ENCODE measurements at regions not wholly inside any gene's neighbourhood (a gene's known extent, or its start where the extent isn't known, plus 50 kb on each side); places are given as distances from the start of the nearest gene placed in this dataset.

DNA sequence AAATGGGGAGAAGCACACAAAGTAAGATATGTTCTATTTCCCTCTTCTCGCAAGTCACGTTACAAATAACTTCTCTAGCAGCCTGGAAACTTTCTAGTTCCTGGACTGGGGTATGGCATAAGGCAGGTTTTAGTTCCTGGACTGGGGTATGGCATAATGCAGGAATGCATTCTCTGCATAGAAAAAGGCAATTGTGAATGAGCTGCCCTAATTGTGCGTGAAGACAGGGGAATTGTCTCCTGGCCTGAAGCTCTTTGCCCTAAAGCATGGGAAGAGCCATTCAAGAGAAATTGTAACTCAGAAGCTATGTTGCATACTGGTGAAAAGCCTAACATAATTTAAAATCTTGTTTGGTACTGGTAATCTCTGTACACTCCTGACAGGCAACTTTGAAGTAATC lies 54.3 kb upstream of the CBLB start:
- DNase-seq (ENCODE audit: low read depth in 1 of 2, low spot score in 1 of 2), result no peak

- DNase-seq (ENCODE audit: low read depth in 1 of 2, low spot score in 1 of 2), result no peak
Observed at GRCh38 chr3:105927741-105928140, 58.9 kb upstream of the CBLB start.

- DNase-seq (ENCODE audit: low read depth in 1 of 2, low spot score in 1 of 2), result no peak
Observed at GRCh38 chr3:105930733-105931132, 61.9 kb upstream of the CBLB start.

GRCh38 chr3:105931500-105931899 lies 62.7 kb upstream of the CBLB start:
- no peak for DNase-seq (ENCODE audit: low read depth in 1 of 2, low spot score in 1 of 2)

DNA sequence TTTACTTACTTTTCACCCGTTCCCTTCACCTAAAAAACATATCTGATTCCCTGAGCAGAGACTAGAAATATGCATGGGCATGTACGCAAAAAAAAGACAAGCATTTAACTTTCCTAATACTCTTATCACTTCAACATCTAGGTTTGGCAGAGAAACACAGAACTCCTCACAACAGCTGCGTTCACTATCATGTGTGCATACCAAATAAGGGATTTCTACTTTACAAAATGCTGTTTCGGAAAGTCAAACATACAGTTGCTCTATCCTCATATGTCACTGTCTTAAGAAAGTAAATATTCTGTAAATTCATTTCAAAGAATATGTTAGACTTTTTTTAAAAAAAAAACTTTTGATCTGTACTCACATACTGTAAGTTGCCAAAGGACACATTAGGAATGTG lies 65.1 kb upstream of the CBLB start:
- DNase-seq (ENCODE audit: low read depth in 1 of 2, low spot score in 1 of 2), result no peak

GRCh38 chr3:105938101-105938500 lies 69.3 kb upstream of the CBLB start:
- DNase-seq (ENCODE audit: low read depth in 1 of 2, low spot score in 1 of 2), result no peak

DNA sequence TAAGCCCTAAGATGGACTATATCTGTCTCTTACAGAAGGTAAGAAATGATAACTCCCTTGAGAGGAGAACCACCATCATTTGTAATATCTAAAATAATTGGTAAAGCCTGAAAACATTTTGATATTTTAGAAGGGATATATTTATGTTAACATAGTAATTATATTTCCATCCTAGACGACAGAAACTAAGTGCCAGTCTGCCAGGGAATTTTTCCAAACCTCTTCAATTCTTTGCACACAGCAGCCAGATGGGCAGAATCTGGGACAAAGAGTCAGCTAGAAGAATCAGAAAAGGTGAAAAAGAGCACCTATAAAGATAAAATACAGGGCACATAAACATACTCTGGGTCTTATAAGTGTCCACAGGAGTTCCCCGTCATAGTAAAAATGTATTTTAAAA lies 70.0 kb upstream of the CBLB start:
- no peak for DNase-seq (ENCODE audit: low read depth in 1 of 2, low spot score in 1 of 2)

- DNase-seq (ENCODE audit: low read depth in 1 of 2, low spot score in 1 of 2), result no peak
Observed at GRCh38 chr3:105944276-105944675, 75.5 kb upstream of the CBLB start.

DNA sequence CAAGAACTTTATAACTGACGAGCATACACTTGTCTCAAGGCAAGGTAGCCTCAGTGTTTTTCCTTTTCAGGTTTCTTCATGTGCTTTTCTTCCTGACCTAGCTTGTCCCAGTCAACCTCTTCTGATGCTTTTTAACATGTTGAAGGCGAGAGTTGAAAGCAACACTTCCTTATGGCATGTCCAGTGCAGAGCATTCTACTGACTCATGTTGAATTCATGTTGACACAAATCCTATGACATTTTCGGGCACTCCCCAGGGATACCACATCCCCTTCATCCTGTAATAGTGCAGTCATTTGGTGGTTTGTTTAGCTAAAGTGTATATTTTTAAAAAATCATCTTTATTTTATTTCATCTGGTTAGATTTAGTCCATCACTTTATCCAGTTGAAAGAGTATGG lies 75.9 kb upstream of the CBLB start:
- no peak for DNase-seq (ENCODE audit: low read depth in 1 of 2, low spot score in 1 of 2)

DNA sequence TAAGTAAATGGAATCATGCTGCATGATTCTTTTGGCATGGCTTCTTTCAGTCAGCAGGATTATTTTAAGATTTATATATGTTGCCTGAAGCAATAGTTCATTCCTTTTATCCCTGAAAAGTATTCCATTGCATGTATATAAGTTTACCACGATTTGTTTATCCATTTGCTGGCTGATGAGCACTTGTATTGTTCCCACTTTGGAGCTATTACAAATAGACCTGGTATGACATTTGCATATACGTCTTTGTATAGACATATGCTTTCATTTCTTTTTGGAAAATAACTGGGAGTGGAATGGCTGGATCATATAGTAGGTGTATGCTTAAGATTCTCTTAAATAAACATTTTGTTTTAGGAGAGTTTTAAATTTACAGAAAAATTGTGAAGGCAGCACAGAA lies 79.3 kb upstream of the CBLB start:
- DNase-seq (ENCODE audit: low read depth in 1 of 2, low spot score in 1 of 2), result no peak

- no peak for DNase-seq (ENCODE audit: low read depth in 1 of 2, low spot score in 1 of 2)
Observed at GRCh38 chr3:105950881-105951600, 82.2 kb upstream of the CBLB start.

- DNase-seq (ENCODE audit: low read depth in 1 of 2, low spot score in 1 of 2), result no peak
Observed at GRCh38 chr3:105953831-105954230, 85.0 kb upstream of the CBLB start.

DNA sequence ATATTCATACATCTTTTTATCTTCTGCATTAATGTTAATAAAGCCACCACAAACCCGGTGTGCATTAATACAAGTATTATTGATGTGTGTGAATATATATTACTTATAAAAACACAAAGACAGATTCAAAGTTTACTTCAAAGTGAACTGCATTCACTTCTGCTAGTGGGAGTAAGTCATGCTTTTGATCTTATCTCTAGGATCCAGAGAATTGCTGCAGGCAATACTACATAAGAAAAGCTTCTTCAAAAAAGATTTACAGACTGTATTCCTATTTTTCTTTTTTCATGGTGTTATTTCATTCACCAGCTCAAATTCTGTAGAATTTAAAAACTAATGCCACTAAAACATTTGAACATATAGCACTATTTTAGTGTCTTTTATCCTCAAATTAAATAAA lies 87.5 kb upstream of the CBLB start:
- DNase-seq (ENCODE audit: low read depth in 1 of 2, low spot score in 1 of 2), result no peak

DNA sequence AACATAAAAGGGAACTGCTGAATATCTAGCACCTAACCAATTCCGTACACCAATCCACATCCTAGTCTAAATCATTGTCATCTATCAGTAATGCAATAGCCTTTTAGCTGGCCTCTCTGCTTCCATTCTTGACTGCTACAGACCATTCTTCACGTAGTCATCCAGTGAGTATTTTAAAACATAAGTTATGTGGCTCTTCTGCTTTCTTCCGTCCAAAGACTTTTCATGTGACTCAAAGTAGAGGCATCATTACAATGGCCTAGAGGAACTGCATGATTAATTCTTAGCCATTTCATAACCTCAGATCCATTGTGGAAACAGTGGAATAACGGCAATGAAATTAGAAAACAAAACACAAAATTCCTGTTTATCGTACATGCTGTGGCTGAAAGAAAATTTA lies 88.9 kb upstream of the CBLB start:
- DNase-seq (ENCODE audit: low read depth in 1 of 2, low spot score in 1 of 2), result no peak

DNA sequence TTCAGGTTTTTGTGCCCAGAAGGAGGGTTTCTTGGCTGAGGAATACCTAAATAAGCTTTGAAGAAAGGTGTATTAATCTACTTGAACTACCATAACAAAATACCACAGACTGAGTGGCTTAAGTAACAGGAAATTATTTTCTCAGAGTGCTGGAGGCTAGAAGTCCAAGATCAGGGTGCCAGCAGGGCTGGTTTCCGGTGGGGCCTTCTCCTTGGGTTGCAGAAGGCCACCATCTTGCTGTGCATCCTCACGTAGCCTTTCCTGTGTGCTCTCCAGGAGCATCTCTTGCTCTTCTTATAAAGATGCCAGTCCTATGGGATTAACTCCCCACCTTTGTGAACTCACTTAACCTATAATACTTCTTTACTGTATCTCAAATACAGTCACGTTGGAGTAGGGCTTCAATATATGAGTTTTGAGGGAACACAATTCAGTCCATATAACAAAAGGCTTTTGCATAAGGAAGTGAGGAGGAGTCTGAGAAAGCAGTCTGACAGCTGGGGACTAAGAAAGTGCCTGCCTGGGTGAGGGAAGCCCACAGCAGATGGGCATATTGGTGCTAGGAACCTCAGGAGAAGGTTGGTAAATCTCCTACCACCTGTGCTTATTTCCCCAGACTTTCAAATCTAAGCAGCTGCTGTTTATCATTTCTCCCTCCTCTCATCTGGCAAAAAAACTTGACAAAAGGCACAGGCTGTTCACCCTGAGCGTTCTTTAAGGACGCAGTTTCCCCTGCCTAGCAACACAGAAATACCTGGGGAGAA lies 89.6 kb upstream of the CBLB start:
- no peak for DNase-seq (ENCODE audit: low read depth in 1 of 2, low spot score in 1 of 2)

DNA sequence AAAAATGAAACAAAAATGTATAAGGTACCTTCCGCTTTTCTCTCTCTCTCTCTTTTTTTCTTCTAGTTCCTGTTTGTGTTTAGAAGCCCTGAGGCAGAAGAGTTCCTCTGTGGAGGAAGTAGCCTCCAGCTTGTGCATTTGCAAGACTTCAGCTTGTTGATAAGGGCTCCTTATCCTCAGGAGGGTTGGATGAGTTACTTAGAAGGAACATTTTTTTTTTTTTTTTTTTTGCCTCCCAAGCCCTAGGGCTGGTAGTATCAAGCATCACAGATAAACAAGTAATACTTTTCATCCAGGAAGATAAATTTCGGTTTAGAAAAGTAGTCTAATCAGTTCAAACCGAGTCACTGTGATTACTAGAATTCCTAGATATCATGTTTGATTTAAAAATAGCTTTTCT lies 91.0 kb upstream of the CBLB start:
- no peak for DNase-seq (ENCODE audit: low read depth in 1 of 2, low spot score in 1 of 2)

- DNase-seq (ENCODE audit: low read depth in 1 of 2, low spot score in 1 of 2), result no peak
Observed at GRCh38 chr3:105960381-105960780, 91.6 kb upstream of the CBLB start.

GRCh38 chr3:105963161-105963560 lies 94.3 kb upstream of the CBLB start:
- no peak for DNase-seq (ENCODE audit: low read depth in 1 of 2, low spot score in 1 of 2)

DNA sequence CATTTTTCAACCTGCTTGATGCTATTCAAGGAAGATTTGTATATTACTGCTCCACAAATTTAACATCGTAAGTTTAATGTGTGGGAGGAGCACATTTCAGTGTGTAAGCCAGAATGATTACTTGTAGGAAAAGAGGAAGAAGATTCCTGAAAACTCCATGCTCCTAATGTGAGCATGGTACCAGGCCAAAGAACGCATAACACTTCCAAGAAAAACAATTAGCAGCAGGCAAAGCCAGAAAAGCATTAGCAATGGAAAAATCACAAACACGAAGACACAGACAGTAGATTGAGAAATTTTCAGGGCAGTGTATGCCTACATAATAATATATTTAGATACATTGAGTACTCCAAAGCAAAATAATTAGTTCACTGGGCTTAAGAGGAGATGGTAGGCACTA lies 96.6 kb upstream of the CBLB start:
- no peak for DNase-seq (ENCODE audit: low read depth in 1 of 2, low spot score in 1 of 2)

DNA sequence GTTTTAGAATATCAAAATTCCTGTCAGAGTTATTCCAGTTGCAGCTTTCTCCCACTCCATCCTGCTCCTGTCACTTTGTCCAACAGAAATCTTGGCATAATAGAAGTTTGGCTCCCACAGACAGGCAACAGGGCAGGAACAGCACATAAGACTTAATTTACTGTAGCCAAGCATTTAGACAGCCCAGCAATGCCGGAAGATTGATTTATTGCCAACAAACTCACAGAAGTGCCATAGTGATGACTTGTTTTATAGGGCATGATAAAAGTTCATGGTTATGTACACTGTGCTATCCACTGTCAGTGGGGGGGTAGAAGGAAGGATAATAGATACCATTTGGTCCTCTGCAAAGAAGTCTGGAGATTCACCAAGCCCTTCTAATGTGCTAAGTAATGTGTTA lies 98.3 kb upstream of the CBLB start:
- no peak for DNase-seq (ENCODE audit: low read depth in 1 of 2, low spot score in 1 of 2)

- no peak for DNase-seq (ENCODE audit: low read depth in 1 of 2, low spot score in 1 of 2)
Observed at GRCh38 chr3:105970283-105970682, 101.5 kb upstream of the CBLB start.

GRCh38 chr3:105972069-105972468 lies 103.3 kb upstream of the CBLB start:
- DNase-seq (ENCODE audit: low read depth in 1 of 2, low spot score in 1 of 2), result no peak

GRCh38 chr3:105974381-105974780 lies 105.6 kb upstream of the CBLB start:
- DNase-seq (ENCODE audit: low read depth in 1 of 2, low spot score in 1 of 2), result no peak
